Astrocyte of the cerebellum (primary cell): ENCODE measurements at regions not wholly inside any gene's neighbourhood (a gene's known extent, or its start where the extent isn't known, plus 50 kb on each side); places are given as distances from the start of the nearest gene placed in this dataset.
A peak's percentile ranks its signal among the peaks of the same experiment; 100 is the strongest.

Experiments used
- DNase-seq: peaks from one replicate; pipeline ENCODE4 v3.0.0-alpha.2; 2011; ENCODE audit warnings: low read depth
- H3K4me3 ChIP-seq: 2 replicates; pipeline ENCODE4 v1.5.1; 2011; ENCODE audit warnings: mild to moderate bottlenecking, low read depth, low read length, moderate library complexity
- in situ Hi-C: cut with HindIII; loops from 2 replicates; pipeline ENCODE4 v1.10.0; 2017; ENCODE audit warnings: low sequenced_read_pairs
- TF ChIP-seq, protein P1 (sequence below): IDR thresholded peaks from 2 replicates; pipeline ENCODE4 v1.5.1; 2012; ENCODE audit warnings: low read length, low read depth, moderate library complexity, mild to moderate bottlenecking; ENCODE audit errors: missing control alignments

DNA sequence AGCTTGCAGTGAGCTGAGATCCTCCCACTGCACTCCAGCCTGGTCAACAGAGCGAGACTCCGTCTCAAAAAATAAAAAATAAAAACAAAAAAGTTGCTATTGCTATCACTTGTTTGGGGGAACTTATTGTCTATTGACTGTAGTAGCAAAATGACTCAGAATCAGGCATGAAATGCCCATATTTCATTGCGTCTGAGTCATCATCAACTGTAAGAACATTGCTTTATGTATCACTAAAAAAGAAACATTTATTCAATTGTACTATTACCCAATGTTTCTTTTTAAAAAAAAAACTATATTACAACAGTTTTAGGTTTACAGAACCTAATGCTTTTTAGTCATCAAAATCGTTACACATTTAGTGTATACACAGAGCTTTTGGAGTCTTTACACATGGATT is 91.0 kb upstream of the FMN2 start:
- TF ChIP-seq, protein P1, sequence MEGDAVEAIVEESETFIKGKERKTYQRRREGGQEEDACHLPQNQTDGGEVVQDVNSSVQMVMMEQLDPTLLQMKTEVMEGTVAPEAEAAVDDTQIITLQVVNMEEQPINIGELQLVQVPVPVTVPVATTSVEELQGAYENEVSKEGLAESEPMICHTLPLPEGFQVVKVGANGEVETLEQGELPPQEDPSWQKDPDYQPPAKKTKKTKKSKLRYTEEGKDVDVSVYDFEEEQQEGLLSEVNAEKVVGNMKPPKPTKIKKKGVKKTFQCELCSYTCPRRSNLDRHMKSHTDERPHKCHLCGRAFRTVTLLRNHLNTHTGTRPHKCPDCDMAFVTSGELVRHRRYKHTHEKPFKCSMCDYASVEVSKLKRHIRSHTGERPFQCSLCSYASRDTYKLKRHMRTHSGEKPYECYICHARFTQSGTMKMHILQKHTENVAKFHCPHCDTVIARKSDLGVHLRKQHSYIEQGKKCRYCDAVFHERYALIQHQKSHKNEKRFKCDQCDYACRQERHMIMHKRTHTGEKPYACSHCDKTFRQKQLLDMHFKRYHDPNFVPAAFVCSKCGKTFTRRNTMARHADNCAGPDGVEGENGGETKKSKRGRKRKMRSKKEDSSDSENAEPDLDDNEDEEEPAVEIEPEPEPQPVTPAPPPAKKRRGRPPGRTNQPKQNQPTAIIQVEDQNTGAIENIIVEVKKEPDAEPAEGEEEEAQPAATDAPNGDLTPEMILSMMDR = no peak
- no peak overlapping the region for H3K4me3 ChIP-seq
- DNase-seq = peak; percentile 31
- in situ Hi-C loops = no loop called here

DNA sequence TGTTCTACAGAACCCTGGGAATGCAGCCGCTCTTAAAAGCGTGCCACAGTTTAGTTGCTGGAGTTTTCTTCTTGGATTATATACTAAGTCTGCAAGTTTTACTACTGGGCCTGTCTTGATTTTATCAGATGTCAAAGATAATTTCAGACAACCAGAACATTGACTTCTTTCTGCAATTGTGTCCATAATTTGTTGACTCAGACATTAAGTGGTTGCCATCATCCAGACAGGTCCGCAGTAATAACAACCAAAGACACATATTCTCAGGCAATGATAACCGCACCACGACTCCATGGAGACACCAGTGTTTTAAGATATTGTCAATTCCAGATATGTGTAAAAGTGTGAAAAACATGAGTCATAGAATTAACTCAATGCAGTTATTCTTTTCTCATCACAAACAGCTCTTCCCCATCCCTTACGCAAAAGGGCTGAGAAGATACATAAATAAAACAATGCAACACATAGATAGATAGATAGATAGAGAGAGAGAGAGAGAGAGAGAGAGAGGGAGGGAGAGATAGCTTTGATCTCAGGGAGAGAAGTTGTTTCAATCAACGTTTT is 90.4 kb upstream of the FMN2 start:
- TF ChIP-seq, protein P1 = no peak
- no peak overlapping the region for H3K4me3 ChIP-seq
- in situ Hi-C loops = no loop called here
- no peak for DNase-seq

DNA sequence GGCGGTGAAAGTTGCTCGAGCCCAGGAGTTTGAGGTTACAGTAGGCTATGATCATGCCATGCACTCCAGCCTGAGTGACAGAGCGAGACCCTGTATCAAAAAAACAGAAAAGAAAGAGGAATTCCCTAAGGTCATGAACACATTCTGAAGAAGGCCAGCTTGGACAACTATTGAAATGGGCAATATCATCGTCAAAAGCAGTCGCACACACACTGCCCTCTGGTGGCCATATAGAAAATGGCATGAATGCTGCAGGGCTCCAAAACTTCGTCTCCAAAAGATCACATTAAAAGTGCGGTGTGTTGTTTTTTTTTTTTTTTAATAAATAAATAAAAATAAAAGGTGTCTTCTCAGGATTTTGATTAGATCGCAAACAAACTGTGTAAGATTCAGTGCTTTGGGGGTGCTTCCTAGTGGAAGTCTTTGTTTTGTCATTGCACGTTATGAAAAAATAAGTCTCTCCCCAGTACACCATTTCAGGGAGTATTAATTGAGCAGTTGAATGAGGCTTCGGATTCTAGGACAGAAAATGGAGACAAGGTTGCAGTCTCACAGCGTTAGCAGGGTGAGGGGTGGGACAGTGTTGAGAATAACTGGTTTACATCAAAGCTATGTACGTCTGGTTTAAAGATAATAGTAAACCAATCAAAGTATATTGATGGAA is 87.5 kb upstream of the FMN2 start:
- TF ChIP-seq, protein P1 = peak; percentile 83
- DNase-seq = no peak
- H3K4me3 ChIP-seq = no peak overlapping the region
- in situ Hi-C loops = no loop called here

DNA sequence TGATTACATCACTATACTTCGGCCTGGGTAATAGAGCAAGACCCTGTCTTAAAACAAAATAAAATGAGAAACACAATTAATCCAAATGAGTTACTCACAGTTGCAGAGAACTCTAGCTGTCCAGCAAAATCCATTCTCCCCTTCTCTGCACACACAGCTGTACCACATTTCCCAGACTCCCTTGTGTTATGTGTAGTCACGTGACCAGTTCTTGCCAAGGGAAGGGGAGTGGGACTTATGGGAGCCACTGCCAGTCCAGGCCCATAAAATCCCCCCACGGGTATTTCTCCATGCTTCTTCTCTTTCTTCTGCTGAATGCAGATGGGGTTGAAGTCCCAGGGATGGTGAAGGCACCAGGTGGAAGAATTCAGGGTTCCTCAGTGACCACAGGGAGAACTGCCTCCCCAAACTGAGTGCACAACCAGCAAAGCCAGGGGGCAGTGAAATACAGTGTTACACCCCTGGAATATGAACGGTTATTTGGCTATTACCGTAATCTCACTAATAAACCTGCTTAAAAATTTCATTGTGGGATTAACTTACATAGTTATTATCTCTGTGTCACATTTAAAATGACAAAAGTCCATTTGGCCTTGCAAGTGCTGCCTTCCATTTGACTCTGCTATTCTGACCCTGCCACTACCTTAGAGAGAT is 85.6 kb upstream of the FMN2 start:
- TF ChIP-seq, protein P1 = no peak
- no peak overlapping the region for H3K4me3 ChIP-seq
- no peak for DNase-seq
- in situ Hi-C loops = no loop called here

DNA sequence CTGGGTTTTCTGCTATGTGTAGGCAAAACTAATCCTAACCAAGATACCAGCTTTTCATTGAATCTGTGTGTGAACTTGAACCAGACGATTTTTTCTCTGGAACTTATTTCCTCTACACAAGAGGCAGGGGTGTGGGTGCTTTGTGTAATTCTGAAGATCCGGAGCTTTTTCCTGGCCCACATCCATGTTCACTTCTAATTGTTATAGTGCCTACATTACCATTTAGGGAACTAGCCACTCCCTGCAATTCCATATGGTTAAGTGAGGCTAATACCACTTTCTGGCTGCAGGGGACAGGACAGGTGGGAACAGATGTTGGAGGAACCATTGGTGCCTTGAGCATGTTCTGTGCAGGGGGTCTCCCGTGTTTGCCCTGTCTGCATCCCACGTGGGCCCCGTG is 83.4 kb upstream of the FMN2 start:
- in situ Hi-C loops = no loop called here
- TF ChIP-seq, protein P1 = no peak
- DNase-seq = no peak
- H3K4me3 ChIP-seq = no peak overlapping the region

DNA sequence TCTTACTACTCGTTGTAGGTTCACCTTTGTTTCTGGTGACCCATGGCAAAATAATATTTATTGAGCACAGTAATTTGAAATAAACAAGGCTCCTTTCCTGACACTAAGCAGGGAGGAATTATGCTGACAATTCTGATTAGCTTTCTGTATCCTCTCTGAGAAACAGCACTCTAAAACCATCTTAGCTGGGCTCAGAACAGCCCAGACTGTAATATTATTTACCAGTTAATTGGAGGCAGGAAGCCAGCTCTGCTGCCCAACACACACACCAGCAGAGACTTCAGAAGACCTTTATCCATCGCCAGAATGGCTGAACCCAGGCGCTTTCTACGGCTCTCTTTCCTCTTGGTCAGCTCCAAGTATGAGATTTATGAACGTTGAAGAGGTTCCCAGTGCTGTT is 77.6 kb upstream of the FMN2 start:
- H3K4me3 ChIP-seq = no peak overlapping the region
- no peak for DNase-seq
- TF ChIP-seq, protein P1 = no peak
- in situ Hi-C loops = no loop called here
